HG03521 (cell line): ENCODE measurements at regions not wholly inside any gene's neighbourhood (a gene's known extent, or its start where the extent isn't known, plus 50 kb on each side); places are given as distances from the start of the nearest gene placed in this dataset.
A peak's percentile ranks its signal among the peaks of the same experiment; 100 is the strongest.
"Not testable (repeated sequence)": the region's sequence is repeated elsewhere in the genome, so short reads cannot be mapped to it uniquely, and the experiment has no call there.

Source experiments
- ATAC-seq: cut with Tn5 transposase; IDR thresholded peaks from one replicate; pipeline ENCODE4 v1.9.1; 2021; ENCODE audit warnings: mild to moderate bottlenecking, moderate library complexity; ENCODE audit not compliant: unreplicated experiment

- ATAC-seq = no peak
These were observed 111.2 kb upstream of the XIST start for GRCh38 chrX:73963682-73964081.

- ATAC-seq = no peak
These were observed 110.4 kb upstream of the XIST start for GRCh38 chrX:73962948-73963347.

- ATAC-seq = not testable (repeated sequence)
These were observed 109.4 kb upstream of the XIST start for GRCh38 chrX:73961867-73962266.

- ATAC-seq = no peak
These were observed 92.0 kb upstream of the XIST start for GRCh38 chrX:73944563-73944908.

DNA sequence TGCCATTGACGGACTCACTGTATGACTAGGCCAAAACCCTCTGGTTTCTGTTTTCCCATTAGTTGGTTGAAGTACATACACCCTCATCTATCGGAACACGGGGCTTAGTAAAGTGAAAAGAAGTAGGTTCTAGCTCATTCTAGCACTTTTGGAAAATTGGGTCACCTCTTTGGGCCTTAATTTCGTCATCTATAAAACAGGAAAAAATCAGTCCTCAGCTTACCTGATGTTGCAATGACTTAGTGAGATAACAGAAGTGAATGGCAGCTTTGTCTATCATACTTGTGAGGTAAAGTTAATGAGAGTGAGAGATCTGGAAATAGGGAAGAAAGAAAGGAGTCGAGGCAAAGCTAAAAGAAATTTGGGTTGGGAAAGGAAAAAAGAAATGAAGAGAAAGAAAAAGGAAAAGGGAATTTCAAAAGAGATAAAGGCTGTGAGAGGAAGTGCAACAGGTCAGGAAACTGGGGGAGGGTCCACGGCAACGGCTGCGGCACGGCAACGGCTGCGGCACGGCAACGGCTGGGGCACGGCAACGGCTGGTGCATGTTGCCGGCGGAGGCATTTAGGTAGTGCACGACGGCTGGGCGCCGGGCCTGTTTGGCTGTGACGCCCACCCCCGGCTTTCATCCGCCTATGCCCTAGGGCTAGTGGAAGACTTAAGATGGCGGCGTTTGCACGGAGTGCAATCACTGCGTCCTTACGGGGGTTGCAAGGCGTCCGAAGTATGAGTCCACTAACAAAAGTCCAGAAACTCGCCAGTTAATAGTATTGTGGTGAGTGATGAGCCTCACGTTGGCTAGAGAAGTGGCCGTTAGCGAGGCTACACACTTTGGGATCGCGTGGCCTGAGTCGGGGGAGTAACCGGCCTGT lies 91.4 kb upstream of the XIST start:
- peak; percentile 99 for ATAC-seq

DNA sequence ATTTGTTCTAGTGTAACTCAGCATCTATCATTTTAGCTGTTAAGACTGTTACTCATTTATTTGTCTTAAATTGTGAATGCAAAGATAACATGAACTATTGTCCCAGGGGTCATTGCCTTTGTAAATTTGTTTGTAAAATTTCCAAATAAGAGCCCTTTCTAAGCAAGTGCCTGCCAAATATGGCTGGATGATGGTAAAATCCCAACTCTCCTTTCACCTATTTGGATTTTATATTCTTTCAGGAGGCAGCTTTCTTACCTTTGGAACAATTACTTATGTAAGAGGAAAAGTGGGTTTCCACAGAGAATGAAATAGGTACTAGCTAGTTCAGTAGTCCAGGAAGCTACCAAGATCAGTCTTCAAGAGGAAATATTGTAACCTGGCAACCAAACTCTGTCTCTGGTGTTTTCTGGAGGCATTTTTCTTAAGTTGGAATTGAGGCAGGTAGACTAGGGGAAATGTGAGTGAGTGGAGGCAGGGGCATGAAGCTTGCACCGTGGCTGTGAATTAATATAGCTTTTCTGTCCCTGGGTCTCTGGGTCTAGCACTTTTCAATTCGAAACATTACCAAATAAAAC lies 88.5 kb upstream of the XIST start:
- no peak for ATAC-seq

- not testable (repeated sequence) for ATAC-seq
These were observed 85.3 kb upstream of the XIST start for GRCh38 chrX:73937843-73938242.

DNA sequence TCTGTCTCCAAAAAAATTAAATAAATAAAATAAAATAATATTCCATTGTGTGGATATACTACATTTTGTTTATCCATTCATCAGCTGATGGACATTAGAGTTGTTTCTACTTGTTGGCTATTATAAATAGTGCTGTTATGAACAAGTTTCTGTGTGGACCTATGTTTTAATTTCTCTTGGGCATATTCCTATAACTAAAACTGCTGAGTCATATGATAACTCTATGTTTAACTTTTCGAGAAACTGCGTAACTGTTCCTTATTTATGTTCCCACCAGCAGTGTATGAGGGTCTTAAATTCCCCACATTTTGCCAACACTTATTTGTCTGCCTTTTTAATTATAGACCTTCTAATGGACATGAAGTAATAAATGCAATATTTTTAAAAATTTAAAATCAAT lies 80.0 kb upstream of the XIST start:
- no peak for ATAC-seq

- ATAC-seq = no peak
These were observed 77.8 kb upstream of the XIST start for GRCh38 chrX:73930300-73930699.

DNA sequence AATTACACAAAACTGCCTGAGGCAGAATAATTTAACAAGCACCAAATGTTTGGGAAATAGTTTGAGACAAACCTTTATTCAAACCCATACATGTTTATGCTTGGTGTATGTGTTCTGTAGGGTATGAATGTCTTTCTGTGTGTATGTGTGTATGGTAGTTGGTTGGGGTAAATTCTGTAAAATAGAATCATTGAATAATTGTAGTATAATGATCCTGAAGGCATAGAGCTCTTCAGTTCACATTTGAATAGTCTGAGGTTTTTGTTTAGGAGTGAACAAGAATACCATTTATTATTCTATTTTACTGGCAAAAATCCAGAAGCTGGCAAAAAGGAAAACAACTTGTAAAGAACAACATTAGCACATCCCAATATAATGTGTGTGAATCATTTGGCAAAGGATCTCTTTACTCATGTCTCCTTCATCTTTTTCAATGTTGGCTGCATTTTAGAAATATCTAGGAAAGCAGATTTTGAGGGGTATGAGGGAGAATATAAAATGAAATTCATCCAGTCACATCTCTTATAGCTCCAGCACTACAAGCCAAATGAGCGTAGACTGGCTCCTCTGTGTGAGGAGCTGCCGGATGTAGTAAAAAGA lies 70.4 kb upstream of the XIST start:
- ATAC-seq = no peak

GRCh38 chrX:73916931-73917667 lies 64.6 kb upstream of the XIST start:
- no peak for ATAC-seq

DNA sequence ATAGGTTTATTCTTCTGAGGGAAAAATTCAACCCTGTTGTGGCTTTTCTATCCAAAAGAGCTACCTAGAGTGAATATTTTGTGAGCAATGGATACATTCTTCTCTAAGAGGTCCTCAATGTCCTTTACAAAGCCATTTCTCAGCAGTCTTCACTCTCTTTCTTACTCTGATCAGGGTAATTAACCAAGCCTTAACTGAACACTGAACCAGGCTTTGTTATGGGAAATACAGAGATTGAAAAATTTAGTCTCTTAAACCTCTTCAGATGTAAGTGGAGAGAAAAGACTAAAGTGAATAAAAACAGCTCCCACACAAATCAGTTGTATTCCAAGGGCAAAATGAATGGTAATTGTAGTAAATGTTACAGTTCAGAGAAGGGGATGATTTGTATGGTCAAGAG lies 64.0 kb upstream of the XIST start:
- ATAC-seq = no peak

DNA sequence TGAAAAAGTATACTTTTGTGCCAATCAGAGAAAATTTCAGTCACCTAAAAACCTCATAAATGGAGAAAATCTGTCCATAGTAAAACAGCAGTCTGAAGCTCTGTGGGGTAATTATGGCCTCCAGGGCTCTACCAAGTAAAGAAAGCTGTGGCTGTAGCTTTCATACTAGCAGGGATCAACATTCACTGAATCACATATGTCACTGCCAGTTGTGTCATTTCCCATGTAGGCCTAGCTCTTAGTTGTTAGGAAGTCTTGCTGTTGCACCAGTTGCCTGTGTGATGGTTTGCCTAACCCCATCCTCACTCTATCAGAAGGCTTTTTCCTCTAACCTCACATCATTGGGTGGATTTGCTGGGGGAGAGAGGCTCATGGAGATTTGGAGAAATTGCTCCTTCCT lies 62.3 kb upstream of the XIST start:
- not testable (repeated sequence) for ATAC-seq

DNA sequence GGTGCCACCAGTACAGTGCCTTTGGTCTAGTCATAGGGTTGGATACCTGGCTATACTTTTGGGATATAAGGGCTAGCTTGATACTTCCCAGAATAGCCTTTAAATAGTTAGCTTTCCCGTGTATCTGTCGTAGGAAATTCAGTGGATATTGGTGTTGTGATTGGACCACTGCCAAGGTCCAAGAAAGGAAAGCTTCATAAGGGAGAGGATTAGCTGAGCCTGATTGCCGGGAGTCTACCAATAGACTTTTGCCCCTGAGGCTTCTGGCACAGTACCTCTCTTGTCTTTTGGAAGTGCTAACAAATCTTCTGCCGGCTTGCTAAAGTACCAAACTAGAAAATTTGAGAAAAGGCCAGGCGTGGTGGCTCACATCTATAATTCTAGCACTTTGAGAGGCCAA lies 61.1 kb upstream of the XIST start:
- no peak for ATAC-seq

DNA sequence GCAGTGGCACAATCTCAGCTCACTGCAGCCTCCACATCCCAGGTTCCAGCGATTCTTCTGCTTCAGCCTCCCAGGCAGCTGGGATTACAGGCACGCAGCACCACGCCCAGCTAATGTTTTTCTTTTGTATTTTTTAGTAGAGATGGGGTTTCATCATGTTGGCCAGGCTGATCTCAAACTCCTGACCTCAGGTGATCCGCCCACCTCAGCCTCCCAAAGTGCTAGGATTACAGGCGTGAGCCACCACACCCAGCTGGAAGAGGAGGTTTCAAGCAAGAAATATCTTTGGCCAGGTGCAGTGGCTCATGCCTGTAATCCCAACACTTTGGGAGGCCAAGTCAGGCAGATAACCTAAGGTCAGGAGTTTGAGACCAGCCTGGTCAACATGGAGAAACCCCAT lies 59.4 kb upstream of the XIST start:
- ATAC-seq = not testable (repeated sequence)

DNA sequence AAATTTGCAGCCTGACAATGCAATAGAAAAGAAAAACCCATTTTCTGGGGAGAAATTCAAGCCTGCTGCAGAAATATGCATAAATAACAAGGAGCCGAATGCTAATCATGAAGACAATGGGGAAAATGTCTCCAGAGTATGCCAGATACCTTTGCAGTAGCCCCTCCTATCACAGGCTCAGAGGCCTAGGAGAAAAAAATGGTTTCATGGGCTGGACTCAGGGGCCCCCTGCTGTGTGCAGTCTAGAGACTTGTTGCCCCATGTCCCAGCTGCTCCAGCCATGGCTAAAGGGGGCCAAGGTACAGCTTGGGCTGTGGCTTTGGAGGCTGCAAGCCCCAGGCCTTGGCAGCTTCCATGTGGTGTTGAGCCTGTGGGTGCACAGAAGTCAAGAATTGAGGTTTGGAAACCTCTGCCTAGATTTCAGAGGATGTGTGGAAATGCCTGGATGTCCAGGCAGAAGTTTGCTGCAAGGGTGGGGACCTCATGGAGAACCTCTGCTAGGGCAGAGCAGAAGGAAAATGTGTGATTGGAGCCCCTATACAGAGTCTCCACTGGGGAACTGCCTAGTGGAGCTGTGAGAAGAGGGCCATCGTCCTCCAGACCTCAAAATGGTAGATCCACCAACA lies 53.3 kb upstream of the XIST start:
- ATAC-seq = not testable (repeated sequence)

DNA sequence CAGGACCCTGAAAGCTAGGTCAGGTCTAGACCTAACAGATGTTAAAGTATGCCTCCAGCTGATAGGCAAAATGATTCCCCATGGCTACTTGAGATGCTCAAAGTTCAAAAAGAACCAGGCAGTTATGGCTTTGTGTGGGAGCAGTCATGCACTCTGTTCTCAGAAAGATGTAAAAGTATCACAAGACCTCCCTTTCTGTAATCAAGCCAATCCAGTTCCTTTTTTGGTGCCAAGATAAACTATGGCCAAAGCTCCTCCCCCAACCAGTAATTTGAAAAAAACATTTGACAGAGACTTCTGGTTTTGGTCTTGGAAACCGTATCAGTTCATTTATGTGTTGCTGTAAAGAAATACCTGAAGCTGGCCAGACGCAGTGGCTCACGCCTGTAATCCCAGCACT lies 51.4 kb upstream of the XIST start:
- ATAC-seq = no peak
